Erythroblast (primary cell): ENCODE measurements at regions not wholly inside any gene's neighbourhood (a gene's known extent, or its start where the extent isn't known, plus 50 kb on each side); places are given as distances from the start of the nearest gene placed in this dataset.
"Not testable (repeated sequence)": the region's sequence is repeated elsewhere in the genome, so short reads cannot be mapped to it uniquely, and the experiment has no call there.

Experiments
- DNase-seq, 2 experiments: peaks; one replicate each; lab custom pipeline; 2025; lab: John Stamatoyannopoulos, UW
- GATA1 ChIP-seq: IDR thresholded peaks from 2 replicates; pipeline ENCODE4 v1.6.1; 2011; ENCODE audit warnings: low read depth, mild to moderate bottlenecking, control low read depth, low read length, moderate library complexity
- POLR2A ChIP-seq: IDR thresholded peaks from 2 replicates; pipeline ENCODE4 v1.6.1; 2011; ENCODE audit warnings: mild to moderate bottlenecking, low read length

DNA sequence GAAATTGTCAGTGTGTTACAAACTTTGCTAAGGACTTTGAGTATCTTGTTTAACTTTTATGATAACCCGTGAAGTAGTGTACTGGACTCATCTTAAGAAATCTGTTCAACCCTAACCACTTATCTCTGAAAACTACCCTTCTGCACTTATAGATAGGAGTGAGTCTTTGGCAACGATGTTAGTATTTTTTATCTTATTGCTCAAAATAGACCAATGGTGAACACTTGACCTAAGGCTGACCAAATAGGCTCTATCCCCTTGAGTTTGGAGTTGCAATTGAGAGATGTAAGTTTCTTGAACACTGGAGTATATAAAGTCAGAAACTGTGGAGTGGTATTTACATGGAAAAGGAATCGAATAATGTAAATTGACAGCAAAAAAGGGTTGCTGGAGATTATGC, 786.1 kb downstream of the TMTC2 start:
- TF ChIP-seq GATA1: no peak
- no peak for TF ChIP-seq POLR2A
- no peak for DNase-seq

DNA sequence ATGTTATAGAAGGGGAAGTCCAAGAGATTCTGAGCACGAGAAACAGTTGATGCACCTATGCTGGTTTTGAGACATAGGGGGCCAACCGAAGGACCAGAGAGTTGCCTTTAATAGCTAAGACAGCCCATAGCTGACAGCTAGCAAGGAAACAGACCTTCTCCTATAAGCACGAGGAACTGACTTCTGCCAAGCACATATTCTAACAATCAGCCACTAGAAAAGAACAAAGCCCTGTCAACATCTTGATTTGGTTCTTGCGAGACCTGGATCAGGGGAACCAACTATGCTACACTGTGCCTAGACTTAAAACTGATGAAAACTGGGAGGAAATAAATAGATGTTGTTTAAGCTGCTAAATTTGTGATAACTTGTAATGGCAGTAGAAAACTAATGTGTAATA, 785.6 kb downstream of the TMTC2 start:
- no peak for TF ChIP-seq POLR2A
- no peak for TF ChIP-seq GATA1
- DNase-seq: no peak

DNA sequence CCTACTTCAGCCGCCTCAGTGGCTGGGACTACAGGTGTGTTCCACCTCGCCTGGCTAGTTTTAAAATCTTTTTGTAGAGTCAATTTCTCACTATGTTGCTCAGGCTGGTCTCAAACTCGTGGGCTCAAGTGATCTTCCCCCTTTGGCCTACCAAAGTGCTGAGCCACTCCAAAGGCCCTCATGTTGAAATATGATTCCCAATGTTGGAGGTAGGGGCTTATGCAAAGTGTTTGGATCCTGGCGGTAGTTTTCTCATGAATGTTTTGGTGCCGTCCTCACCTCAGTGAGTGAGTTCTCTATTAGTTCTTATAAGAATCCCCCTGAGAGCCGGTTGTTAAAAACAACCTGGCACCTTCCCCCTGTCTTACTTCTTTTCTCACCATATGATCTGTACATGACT, 784.6 kb downstream of the TMTC2 start:
- no peak for DNase-seq
- no peak for TF ChIP-seq GATA1
- TF ChIP-seq POLR2A: no peak

DNA sequence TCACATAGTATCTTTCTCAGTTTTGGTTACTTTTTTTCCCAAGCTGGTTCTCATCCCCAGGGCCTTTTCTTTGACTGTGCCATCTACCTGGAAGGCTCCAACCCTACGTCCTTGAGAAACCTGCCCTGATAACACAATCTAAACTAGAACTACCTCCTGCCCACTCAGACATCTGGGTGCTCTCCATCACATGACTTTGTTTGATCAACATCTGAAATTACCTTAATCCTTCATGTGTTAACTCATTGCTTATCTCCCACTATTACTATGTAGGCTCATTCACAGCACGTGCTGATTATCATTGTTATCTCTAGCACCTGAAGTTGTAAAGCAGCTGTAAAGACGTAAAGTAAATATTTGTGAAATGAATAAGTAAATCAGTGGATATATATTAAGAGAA, 784.0 kb downstream of the TMTC2 start:
- no peak for DNase-seq
- TF ChIP-seq POLR2A (no peak), GATA1 (no peak)

DNA sequence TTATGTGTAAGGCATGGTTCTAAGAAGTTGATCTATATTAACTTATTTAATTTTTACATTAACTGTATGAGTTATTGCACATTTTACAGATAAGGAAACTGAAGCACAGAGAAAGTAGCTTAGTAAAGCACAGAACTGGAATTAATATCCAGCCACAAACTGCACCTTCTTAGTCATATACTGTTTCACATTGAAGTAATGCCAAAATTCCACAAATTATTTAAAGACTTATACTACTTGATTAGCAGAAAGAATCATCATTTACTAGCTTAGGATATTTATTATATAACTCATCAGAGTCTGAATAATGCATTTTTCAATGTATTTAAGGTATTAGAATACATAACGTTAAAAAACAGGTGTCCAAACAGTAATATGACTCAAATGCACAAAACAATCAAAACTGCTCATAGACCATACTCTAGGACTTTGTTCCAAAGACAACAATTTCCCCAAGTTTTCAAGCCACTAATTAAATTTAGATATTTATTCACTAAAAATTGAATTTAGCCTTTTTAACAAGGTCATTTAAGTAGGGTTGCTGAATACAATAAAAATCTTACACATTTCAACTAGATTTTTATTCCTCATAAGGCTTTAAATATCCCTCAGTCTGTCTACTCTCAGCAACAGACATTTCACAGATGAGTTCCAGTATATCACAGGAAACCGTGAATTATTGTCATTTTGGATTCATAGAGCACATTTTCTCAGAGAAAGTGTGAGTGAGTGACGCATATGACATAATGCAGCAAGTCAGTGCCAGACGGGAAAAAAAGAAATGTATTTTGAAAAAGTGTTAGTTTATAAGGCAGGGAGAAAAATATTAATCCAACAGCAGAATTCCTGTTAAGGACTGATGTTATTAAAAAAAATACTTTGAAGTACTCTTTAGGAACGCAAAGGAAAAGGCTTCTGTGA, 782.5 kb downstream of the TMTC2 start:
- TF ChIP-seq GATA1: no peak
- TF ChIP-seq POLR2A: no peak
- DNase-seq: no peak

DNA sequence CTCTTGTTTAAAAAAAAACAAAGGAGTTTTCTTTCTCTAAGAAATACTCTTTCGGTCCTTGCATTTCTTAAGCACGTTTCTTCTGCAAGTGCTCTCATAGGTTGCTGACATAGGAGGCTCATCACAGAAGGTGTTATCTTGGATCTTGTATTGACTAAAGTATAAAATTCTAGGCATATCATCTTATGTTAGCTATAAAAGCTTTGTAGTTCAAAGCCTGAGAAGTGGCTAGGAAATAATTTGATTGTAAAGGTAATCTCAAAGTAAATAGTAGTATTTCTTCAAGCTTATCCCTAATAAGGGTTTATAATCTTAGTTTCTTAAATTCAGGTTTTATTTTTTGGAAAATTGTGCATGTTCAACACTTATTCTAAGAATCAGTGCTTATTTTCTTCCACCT, 778.9 kb downstream of the TMTC2 start:
- TF ChIP-seq GATA1: no peak
- no peak for TF ChIP-seq POLR2A
- DNase-seq: no peak

DNA sequence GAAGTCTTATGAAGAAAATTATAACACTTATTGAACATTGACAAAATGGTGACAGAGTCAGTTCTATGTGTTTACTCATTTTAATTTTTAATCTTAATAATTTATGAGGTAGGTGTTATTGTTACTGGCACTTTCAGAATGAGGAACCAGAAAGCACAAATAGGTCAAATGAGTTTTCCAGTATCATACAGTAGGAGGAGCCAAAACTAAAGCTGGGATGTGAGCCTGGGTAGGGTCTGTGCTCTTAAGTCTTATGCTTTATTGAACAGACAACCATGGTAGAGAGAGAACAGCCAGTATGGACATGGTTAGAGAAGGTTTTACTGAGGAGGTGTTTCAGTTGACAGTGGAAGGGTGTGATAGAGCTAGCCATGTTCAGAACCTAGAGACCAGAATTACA, 775.7 kb downstream of the TMTC2 start:
- no peak for TF ChIP-seq GATA1
- no peak for TF ChIP-seq POLR2A

DNA sequence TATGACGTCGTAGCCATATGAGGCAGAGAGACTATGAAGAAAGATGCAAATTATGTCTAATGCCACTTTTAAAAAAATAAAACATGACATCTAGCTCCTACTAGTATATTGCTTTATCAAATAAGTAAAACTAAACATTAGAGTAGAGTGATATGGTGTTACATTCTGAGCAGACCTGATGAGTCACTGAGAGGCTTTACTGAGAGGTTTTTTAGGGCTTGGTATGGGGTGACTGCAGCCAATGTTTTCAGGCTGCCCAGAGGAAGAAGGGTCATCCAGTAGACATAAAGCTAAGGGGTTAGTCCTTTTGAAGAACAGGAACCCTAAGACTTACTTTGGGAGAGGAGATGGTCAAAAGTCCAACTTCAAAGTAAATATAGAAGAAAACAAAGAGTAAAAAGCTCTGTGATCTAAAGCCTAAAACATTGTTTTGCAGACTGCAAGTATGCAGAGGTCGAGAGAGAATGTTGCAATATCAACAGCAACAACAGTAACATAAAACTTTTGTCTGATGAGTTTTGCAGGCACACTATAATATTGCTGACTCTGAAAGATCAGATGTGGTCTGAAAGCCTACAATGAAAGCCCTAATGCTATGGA, 774.7 kb downstream of the TMTC2 start:
- no peak for DNase-seq
- TF ChIP-seq POLR2A (no peak), GATA1 (no peak)

More for the DNA sequence above, 775.7 kb downstream of the TMTC2 start:
- no peak for DNase-seq

DNA sequence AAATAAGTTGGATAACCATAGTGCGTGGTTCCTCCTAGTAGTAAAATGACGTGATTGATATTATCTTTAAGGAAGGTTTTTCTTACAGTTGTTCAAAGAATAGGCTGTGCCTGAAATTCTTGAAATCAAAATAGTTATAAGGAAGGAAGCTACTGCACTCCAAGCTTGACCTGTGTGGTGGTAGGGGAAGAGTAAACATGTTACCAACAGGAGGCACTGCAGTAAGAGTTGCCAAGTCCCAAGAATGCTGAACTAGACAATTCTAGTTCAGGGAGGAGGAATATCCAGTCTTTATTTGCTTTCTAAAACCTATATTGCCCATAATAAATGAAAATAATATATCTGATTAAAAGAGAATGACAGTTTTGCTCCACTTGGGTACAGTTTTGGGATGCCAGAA, 764.5 kb downstream of the TMTC2 start:
- TF ChIP-seq GATA1 (no peak), POLR2A (no peak)
- DNase-seq: no peak

DNA sequence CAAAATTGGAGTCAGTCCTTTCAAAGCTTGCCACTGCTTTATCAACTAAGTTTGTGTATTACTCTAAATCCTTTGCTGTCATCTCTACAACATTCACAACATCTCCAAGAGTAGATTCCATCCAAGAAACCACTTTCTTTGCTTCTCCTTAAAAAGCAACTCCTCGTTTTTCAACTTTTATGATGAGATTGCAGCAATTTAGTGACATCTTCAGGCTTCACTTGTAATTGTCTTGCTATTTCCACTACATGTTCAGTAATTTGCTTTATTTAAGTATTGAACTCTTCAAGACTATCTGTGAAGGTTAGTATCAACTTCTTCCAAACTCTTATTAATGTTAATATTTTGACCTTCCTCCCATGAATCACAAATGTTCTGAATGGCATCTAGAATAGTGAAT, 747.9 kb downstream of the TMTC2 start:
- DNase-seq: no peak
- TF ChIP-seq GATA1 (no peak), POLR2A (no peak)

DNA sequence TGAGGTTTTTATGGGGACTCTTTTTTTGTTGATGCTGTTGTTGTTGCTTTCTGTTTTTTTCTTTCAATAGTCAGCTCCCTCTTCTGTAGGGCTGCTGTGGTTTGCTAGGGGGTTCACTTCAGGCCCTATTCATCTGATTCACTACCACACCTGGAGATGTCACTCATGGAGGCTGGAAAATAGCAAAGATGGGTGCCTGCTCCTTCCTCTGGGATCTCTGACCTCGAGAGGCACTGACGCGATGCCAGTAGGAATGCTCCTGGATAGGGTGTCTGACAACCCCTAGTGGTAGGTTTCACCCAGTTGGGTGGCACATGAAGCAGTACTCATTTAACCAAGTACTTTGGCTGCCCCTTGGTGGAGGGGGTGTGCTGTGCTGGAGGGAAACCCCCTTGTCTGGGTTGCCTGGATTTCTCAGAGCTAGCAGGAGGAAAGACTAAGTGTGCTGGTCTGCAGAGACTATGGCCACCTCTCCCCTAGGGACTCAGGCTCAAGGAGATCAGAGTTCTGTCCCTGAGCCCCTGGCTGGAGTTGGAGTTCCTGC, 745.5 kb downstream of the TMTC2 start:
- no peak for DNase-seq
- TF ChIP-seq GATA1 (no peak), POLR2A (no peak)

DNA sequence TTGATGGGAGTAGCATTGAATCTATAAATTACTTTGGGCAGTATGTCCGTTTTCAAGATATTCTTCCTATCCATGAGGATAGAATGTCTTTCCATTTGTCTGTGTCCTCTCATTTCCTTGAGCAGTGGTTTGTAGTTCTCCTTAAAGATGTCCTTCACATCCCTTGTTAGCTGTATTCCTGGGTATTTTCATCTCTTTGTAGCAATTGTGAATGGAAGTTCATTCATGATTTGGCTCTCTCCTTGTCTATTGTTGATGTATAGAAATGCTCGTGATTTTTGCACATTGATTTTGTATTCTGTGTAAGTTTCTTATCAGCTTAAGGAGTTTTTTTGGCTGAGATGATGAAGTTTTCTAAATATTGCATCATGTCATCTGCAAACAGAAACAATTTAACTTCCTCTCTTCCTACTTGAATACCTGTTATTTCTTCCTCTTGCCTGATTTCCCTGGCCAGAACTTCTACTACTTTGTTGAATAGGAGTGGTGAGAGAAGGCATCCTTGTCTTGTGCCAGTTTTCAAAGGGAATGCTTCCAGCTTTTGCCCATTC, 741.0 kb downstream of the TMTC2 start:
- DNase-seq: not testable (repeated sequence)

DNA sequence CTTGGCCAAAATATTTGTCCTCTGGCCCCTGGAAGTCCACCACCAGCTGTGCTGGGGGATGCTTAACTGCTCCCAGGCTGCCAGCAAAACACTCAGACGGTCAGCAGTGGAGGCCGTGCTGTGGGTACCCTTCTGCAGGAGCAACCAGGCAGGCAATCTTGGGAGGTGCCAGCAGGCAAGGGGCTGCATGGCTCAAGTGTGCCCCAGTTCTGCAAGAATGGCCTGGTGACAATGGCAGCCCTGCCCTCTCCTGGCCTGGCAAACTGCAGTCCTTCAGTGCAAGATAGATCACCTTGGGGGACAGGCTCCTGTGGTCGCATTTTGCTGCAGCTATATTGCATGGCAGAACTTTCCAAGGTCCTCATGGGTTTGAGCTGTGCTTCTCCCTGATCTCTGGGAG, 728.3 kb downstream of the TMTC2 start:
- TF ChIP-seq GATA1 (no peak), POLR2A (no peak)
- DNase-seq: no peak

DNA sequence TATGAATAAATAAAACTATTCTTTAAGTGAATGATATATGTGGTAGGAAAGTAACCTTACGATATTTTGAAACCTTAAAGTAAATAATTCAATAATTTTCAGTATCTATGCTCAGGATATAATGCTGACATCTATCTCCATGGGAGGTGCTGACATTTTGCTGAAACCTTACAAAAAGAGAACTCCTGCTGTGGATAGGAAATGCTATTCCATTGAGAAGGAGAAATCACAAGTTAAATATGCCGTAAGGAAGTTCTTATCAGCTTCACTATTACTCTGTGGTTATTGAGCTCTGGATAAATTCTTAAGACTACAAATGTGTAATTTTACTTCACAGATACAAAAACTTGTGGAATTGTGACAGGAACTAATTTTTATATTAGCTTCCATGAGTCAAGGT, 722.1 kb downstream of the TMTC2 start:
- DNase-seq: no peak
- TF ChIP-seq POLR2A (no peak), GATA1 (no peak)

DNA sequence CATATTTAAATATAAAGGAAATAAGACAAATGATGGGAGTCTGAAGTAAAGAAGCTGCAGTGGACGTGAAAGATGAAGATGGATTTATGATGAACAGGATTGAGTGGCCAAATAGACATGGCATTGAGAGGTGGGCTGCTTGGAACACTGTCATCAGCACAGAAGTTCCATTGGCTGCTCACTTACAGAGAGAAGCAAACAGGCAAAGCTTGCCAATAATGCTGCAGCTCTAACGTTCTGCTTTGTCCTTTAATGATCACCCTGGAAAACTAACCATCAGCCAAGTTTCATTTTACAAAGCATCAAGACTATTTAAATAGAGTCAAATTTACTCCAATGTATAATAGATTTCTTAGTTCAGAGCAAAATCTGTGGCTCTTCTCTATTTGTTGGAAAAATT, 721.4 kb downstream of the TMTC2 start:
- TF ChIP-seq GATA1: no peak
- TF ChIP-seq POLR2A: no peak
- no peak for DNase-seq
